GM18909 (cell line): ENCODE measurements at regions not wholly inside any gene's neighbourhood (a gene's known extent, or its start where the extent isn't known, plus 50 kb on each side); places are given as distances from the start of the nearest gene placed in this dataset.

Experiments
- ATAC-seq: cut with Tn5 transposase; IDR thresholded peaks from one replicate; pipeline ENCODE4 v1.9.1; 2021; ENCODE audit warnings: mild to moderate bottlenecking; ENCODE audit not compliant: unreplicated experiment, poor library complexity

- no peak for ATAC-seq
Observed at GRCh38 chr16:64659866-64660265, 462.0 kb downstream of the CDH11 start.

DNA sequence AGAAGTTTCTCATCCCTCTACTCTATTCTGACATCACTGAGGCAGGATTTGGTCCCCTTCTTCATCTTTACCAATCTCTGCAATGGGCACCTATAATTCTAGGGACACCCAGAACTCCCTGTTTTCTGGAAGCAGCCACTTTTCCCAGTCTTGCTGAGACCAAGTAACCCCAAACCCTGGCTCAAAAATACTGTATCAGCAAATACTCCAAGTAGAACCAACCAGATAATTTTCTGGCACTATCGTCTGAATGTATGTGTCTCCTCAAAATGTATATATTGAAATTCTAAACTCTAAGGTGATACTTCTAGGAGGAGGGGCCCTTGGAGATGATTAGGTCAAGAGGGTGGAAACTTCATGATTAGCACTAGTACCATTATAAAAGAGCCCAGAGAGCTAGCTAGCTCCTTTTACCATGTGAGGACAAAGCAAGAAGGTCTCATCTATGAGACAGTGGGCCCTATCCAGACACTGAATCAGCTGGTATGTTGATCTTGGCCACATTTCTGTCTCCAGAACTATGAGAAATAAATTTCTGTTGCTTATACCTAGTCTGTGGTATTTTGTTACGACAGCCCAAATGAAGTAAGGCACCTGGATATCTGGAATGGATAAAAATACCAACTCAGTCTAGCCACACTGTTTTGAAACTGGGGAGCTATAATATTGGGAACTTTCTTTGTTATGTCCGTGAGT is 464.4 kb downstream of the CDH11 start:
- ATAC-seq: no peak

DNA sequence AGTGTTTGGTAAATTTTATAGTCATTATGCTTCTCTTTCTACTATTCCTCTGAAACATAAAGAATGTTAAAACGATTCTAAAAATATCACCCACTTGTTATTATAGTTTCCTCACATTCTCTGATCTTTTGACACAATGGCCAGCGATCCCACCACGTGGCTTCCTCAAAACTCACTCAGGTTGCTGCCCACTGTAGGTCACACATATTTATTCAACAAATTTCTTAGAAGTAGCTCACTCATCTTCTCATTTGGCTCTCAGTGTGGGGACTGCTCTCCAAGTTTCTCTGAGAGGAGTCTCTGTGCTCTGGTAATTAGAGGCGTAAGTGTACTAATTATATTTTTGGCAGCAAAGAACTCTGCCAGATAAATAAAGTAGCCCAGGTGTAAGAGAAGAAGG is 465.4 kb downstream of the CDH11 start:
- ATAC-seq: no peak

GRCh38 chr16:64654178-64654577 is 467.7 kb downstream of the CDH11 start:
- ATAC-seq: no peak

GRCh38 chr16:64648282-64648681 is 473.6 kb downstream of the CDH11 start:
- no peak for ATAC-seq

- ATAC-seq: no peak
Observed at GRCh38 chr16:64641343-64641742, 480.5 kb downstream of the CDH11 start.

DNA sequence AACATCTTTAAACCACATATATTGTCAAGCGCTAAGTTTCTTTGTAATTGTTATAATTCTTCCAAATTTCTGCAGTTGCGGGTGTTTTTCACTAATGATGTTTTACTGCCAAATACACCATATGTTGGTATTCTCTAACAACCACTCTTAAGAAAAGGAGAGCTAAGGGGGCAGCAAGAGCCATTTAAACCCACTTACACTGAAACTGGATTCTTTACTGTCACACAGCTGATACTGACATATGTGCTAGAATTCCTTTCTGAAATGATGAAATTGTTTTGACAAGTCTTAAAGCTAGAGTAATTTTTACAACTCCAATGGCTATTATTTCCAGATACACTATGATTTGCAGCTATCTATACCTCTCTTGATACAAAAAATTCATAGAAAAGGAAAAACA is 483.1 kb downstream of the CDH11 start:
- no peak for ATAC-seq

DNA sequence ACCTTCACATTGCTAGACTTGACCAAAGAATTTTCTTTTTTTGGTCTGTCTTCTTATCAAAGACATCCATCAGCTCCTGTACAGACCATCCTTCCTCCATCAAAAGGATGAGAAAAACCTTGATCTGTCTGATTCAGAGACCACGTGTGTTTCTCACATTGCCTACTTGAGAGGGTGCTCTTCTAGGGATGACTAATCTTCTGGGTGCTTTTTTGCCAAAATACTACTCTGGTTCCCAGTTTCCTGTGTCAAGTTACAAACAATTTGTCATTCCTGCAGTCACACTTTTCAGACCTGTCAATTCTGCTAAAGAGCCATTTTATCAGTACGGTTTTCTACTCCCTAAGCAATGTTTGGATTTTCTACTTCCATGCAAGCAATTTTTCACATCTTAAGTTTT is 492.2 kb downstream of the CDH11 start:
- no peak for ATAC-seq

DNA sequence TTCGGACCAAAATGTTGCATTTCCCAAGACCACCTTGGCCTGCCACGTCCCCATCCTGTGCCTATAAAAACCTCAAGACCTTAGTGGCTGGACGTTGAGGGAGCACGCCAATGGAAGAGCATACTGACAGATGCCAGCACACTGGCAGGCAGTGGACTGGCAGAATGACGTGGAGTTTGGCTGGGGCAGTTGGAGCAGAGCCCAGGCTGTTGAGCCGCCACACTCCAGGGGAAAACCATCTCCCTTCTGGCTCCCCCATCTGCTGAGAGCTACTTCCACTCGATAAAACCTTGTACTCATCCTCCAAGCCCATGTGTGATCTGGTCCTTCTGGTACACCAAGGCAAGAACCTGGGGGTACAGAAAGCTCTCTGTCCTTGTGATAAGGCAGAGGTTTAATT is 494.1 kb downstream of the CDH11 start:
- no peak for ATAC-seq

GRCh38 chr16:64627288-64627687 is 494.6 kb downstream of the CDH11 start:
- ATAC-seq: no peak

DNA sequence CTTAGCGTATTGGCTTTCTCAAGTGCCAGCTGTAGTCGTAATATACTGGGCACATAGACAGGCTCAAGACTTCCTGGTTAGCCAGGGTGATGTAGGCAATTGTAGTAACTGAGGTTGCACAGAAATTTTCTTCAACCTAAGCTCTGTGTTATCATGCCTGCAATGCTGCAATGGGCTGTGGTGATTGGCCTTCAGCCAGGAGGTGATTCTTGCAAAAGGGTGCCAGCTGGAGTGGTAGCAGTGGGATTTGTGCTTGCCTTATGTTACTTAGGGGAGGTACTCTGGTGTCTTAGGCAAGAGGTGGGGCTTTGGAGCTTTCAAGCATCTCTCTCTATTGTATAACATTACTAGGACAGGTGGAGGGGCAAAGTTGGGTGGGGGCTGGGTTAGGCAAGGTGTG is 495.1 kb downstream of the CDH11 start:
- ATAC-seq: no peak

DNA sequence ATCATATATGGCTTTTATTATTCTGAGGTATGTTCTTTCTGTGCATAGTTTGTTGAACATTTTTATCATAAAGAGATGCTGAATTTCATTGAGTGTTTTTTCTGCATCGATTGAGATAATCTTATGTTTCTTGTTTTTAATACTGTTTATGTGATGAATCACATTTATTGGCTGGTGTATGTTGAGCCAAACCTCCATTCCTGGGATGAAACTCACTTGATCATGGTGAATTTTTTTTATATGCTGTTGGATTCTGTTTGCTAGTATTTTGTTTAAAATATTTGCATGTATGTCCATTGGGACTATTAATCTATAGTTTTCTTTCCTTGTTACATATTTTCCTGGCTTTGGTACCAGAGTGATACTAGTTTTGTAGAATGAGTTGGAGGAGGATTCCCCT is 500.2 kb downstream of the CDH11 start:
- ATAC-seq: no peak

DNA sequence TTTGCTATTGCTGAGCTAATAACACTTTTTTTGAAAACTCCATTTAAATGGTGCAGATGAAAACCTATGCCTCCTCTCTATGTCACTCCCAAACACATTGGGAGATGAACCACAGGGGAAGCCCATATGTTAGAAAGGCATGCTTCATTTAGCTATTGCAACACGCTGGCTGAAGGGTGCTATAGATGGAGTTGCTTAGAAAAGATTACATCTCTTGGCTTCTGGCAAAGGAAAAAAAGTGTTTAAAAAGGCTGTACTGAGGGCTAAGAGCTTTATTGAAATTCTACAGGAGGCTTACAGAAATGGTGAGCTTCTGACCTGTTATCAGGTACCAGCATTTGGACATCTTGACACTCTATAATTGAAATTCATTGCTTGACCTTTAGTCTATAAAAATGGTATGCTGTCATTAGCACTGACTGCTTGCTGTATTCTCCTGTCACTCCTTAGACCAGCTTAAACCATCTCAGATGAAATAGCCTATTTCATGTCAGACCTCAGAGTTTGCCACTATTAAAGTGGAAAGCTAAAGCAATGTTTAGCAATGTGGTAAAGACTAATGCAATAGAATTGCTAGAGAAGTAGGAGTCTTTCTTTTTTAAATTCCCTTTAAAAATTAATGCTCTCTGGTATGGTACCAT is 503.9 kb downstream of the CDH11 start:
- ATAC-seq: no peak

DNA sequence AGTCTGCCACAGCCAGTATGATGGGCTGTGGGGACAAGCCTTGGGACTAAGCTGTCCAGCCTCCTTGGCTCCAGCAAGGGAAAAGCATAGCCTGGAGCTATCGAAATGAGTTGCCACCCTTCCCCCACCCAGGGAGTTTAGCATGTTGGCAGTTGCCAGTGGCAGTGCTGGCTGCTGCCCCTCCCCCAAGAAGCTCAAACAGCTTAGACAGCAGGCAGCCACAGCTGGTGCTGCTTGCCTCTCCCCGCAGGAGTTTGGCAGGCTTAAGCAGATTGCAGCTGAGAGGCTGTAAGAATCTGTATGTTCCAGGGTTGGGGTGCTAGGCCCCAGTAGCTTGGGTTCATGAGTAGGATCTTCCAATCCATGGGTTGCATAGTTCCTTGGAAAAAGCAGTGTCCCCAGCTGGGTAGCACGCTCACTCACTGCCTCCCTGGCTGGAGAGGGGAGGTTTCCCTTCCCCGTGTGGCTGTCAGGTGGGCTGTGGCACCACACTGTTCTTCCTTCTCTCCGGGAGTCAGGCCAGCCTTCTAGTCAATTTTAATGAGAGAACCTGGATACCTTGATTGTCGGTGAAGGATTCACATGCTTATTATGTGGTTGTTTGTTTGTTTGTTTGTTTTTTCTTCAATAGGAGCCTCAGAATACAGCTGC is 506.1 kb downstream of the CDH11 start:
- ATAC-seq: no peak

- no peak for ATAC-seq
Observed at GRCh38 chr16:64596196-64596595, 525.7 kb downstream of the CDH11 start.

DNA sequence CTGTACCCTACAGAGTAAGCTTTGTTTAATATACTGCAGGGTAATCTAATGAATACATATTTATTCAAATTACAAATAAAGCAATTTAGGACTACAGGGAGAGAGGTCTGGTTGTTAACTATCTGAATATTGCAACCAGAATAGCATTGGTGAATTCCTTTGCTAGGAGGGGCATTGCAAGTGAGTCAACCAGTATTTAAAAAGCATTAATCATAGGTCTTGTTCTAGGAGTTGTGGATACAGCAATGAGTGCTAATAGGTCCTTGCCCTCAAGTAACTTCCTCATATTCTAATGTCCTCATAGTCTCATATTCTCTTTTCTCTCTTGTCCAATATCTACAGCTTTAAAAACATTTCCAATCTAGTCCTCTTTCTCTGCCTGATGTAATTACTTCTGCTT is 531.4 kb downstream of the CDH11 start:
- no peak for ATAC-seq

GRCh38 chr16:64589836-64590235 is 532.0 kb downstream of the CDH11 start:
- ATAC-seq: no peak

GRCh38 chr16:64586781-64587180 is 535.1 kb downstream of the CDH11 start:
- ATAC-seq: no peak

DNA sequence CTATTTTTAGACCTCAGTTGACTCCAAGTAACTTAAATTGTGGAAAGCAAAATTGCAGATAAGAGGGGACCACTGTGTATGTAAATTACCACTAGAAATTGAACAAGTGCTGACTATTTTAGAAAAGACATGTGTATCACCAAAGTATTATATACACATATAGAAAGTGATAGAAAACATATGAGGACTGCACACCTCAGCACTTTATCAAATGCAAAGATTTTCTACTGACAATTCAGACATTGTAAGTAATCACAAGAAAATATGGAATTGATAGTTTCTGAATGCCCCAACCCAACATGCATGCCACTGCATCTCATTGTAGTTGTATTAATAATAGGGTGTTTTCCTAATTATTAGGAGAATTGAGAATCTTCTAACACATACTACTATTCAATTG is 536.5 kb downstream of the CDH11 start:
- no peak for ATAC-seq

DNA sequence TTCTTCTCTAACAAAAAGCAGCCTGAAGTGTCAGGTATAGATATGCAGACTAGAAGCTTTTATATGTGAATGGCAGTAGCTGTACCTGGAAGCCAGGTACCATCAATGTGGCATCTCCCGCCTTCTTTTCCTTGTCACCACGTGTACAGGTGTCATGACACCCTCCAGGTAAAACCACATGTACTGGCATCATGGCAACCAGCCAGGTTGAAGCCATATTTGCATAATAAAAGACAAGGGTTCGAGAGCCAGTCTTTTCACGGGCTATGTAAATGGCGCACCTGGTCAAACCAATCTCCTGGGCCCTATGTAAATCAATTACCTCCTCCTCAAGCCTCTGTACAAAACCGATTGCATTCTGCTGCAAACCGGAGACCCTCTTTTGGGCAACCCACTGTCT is 541.3 kb downstream of the CDH11 start:
- no peak for ATAC-seq

DNA sequence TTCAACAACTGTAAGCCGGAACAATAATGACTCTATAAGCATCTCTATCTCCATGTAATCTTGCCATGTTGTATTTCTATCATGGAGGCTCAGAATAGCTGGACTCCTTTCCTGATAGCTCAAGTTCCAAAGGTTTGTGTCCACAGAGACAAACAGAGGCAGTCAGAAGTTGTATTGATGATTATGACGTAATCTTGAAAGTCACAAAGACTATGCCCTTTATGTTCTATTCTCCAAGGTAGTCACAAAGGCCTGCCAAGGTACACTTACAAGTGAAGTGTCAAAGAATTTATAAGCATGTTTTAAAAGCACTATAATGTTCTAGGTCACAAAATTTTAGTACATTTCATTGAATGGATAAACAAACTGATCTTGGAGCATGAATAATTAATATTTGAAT is 542.2 kb downstream of the CDH11 start:
- no peak for ATAC-seq

GRCh38 chr16:64545768-64546167 is 576.1 kb downstream of the CDH11 start:
- ATAC-seq: no peak
